OCI-LY3 (cell line): ENCODE measurements at regions not wholly inside any gene's neighbourhood (a gene's known extent, or its start where the extent isn't known, plus 50 kb on each side); places are given as distances from the start of the nearest gene placed in this dataset.

Experiments
- H2AFZ ChIP-seq: fragments of 200-600, 300-600 bp; shearing (Covaris generic); 2 replicates; pipeline ENCODE4 v1.6.0; 2014; ENCODE audit warnings: antibody characterized with exemption, low read depth, low read length
- H3K27ac ChIP-seq: fragments of 200-600, 300-600 bp; sonication (generic); 2 replicates; pipeline ENCODE4 v1.5.1; 2014; ENCODE audit warnings: mild to moderate bottlenecking, low read length, moderate library complexity, mixed read lengths
- H3K27me3 ChIP-seq: fragments of 200-600, 300-600 bp; sonication (generic); 2 replicates; pipeline ENCODE4 v1.6.1; 2014; ENCODE audit warnings: low read depth, low read length, mixed read lengths
- H3K36me3 ChIP-seq: fragments of 200-600, 300-600 bp; sonication (generic); replicated peaks from 2 replicates; pipeline ENCODE3; 2014; ENCODE audit warnings: low read depth, low read length, mixed read lengths
- H3K4me1 ChIP-seq: fragments of 300-600, 200-600 bp; sonication (generic); 2 replicates; pipeline ENCODE4 v1.6.1; 2014; ENCODE audit warnings: low read length, mixed read lengths
- H3K4me2 ChIP-seq: fragments of 200-600, 300-600 bp; sonication (generic); 2 replicates; pipeline ENCODE4 v1.6.1; 2014; ENCODE audit warnings: low read length, mixed read lengths
- H3K4me3 ChIP-seq: fragments of 300-600, 200-600 bp; sonication (generic); 2 replicates; pipeline ENCODE4 v1.5.1; 2014; ENCODE audit warnings: antibody characterized with exemption, mild to moderate bottlenecking, low read length, moderate library complexity
- H3K79me2 ChIP-seq: fragments of 300-600, 200-600 bp; shearing (Covaris generic); 2 replicates; pipeline ENCODE4 v1.6.1; 2014; ENCODE audit warnings: mild to moderate bottlenecking, low read length, mixed read lengths
- H3K9ac ChIP-seq: fragments of 300-600, 200-600 bp; shearing (Covaris generic); 2 replicates; pipeline ENCODE4 v1.6.0; 2014; ENCODE audit warnings: mild to moderate bottlenecking, low read length, moderate library complexity
- H3K9me3 ChIP-seq: fragments of 200-600, 300-600 bp; shearing (Covaris generic); 2 replicates; pipeline ENCODE4 v1.6.1; 2014; ENCODE audit warnings: low read length, mixed read lengths; ENCODE audit not compliant: insufficient read depth
- H4K20me1 ChIP-seq: fragments of 200-600, 300-600 bp; sonication (generic); 2 replicates; pipeline ENCODE4 v1.6.1; 2016; ENCODE audit warnings: low read length, mixed read lengths; ENCODE audit not compliant: insufficient read depth
- EZH2phosphoT487 ChIP-seq: fragments of 200-600 bp; shearing (Covaris generic); IDR thresholded peaks from 2 replicates; pipeline ENCODE4 v1.6.1; 2018; ENCODE audit warnings: antibody characterized with exemption, mixed run types, low read depth
- TF ChIP-seq, protein P1 (sequence below): fragments of 200-600, 300-600 bp; sonication (generic); IDR thresholded peaks from 2 replicates; pipeline ENCODE4 v1.5.1; 2014; ENCODE audit warnings: antibody characterized with exemption, low read length, low read depth

DNA sequence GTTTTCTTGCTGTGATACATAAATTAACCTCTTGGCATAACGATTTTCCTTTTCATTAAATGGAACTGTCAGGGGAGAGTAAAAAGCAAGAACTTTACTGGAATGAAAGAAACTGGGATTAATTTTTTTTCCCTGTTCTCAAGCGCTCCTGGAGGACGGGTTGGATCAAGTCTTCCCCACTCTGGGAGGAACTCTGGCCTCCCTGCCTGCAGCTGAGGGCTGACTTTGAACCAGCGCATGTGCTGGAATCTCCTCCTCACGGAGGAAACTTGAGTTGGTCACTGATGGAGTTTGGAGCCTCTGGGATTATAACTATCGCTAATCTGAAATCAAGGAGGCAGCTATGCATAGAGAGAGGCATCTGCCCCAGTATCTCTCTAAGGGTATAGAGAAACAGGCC, 406.4 kb upstream of the TMEM132C start:
- TF ChIP-seq, protein P1, sequence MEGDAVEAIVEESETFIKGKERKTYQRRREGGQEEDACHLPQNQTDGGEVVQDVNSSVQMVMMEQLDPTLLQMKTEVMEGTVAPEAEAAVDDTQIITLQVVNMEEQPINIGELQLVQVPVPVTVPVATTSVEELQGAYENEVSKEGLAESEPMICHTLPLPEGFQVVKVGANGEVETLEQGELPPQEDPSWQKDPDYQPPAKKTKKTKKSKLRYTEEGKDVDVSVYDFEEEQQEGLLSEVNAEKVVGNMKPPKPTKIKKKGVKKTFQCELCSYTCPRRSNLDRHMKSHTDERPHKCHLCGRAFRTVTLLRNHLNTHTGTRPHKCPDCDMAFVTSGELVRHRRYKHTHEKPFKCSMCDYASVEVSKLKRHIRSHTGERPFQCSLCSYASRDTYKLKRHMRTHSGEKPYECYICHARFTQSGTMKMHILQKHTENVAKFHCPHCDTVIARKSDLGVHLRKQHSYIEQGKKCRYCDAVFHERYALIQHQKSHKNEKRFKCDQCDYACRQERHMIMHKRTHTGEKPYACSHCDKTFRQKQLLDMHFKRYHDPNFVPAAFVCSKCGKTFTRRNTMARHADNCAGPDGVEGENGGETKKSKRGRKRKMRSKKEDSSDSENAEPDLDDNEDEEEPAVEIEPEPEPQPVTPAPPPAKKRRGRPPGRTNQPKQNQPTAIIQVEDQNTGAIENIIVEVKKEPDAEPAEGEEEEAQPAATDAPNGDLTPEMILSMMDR = no peak
- TF ChIP-seq EZH2phosphoT487 = no peak
- Histone ChIP-seq H4K20me1 (no peaks in the 10 kb centered on the region), H2AFZ (no peak overlapping the region), H3K4me1 (no peaks in the 10 kb centered on the region), H3K4me2 (no peak overlapping the region), H3K4me3 (no peak overlapping the region), H3K9me3 (no peaks in the 10 kb centered on the region), H3K27me3 (no peaks in the 10 kb centered on the region), H3K36me3 (no peaks in the 10 kb centered on the region), H3K79me2 (no peaks in the 10 kb centered on the region), H3K27ac (no peak overlapping the region), H3K9ac (no peak overlapping the region)

DNA sequence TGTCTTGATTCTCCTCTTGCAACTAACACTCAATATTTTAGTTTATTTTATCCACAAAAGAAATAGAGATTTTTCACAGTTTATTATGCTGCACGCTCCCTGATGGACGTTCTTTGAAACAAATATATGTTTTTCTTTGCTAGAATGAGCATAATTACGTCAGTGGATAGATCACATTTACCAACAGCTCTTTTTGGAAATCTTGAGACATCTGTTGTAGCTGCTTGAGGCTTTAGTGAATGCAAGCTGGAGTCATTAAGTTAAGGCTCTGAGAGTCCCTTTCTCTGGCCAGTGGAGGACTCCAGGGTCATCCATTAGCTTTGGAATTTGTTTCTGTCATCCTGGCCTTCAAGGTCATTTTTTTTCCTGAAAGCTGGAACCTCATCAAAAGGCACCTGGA, 405.6 kb upstream of the TMEM132C start:
- H3K4me2 ChIP-seq = no peak overlapping the region

DNA sequence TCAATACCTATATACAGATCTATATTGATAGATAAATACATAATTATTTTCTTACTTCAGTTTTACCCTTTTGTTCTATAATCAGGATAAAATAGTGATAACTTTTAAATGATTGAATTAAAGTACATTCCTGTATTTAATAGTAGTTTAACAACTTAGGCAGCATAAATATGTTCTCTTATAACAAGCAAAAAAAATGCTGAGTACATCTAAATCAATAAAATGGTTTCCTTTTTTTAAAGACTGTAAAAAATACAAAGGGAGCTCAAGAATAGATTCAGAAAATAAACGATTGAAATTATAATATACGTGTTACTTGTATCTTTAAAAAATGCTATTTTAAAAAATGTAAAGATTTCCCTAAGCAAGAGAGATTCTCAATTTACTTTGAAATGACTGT, 393.7 kb upstream of the TMEM132C start:
- Histone ChIP-seq H3K9me3 (no peaks in the 10 kb centered on the region), H3K27ac (no peak overlapping the region), H3K36me3 (no peaks in the 10 kb centered on the region), H2AFZ (no peak overlapping the region), H3K4me3 (no peak overlapping the region), H3K27me3 (no peaks in the 10 kb centered on the region), H3K4me2 (no peak overlapping the region), H3K9ac (no peak overlapping the region), H4K20me1 (no peaks in the 10 kb centered on the region), H3K79me2 (no peaks in the 10 kb centered on the region), H3K4me1 (no peaks in the 10 kb centered on the region)
- no peak for TF ChIP-seq EZH2phosphoT487
- TF ChIP-seq, protein P1 = no peak

More for the DNA sequence above, 405.6 kb upstream of the TMEM132C start:
- Histone ChIP-seq H3K27me3 (no peaks in the 10 kb centered on the region), H3K4me1 (no peaks in the 10 kb centered on the region), H3K27ac (no peak overlapping the region), H3K4me3 (no peak overlapping the region), H4K20me1 (no peaks in the 10 kb centered on the region), H3K9ac (no peak overlapping the region), H3K79me2 (no peaks in the 10 kb centered on the region), H3K9me3 (no peaks in the 10 kb centered on the region), H2AFZ (no peak overlapping the region), H3K36me3 (no peaks in the 10 kb centered on the region)
- TF ChIP-seq, protein P1 = no peak
- TF ChIP-seq EZH2phosphoT487 = no peak

DNA sequence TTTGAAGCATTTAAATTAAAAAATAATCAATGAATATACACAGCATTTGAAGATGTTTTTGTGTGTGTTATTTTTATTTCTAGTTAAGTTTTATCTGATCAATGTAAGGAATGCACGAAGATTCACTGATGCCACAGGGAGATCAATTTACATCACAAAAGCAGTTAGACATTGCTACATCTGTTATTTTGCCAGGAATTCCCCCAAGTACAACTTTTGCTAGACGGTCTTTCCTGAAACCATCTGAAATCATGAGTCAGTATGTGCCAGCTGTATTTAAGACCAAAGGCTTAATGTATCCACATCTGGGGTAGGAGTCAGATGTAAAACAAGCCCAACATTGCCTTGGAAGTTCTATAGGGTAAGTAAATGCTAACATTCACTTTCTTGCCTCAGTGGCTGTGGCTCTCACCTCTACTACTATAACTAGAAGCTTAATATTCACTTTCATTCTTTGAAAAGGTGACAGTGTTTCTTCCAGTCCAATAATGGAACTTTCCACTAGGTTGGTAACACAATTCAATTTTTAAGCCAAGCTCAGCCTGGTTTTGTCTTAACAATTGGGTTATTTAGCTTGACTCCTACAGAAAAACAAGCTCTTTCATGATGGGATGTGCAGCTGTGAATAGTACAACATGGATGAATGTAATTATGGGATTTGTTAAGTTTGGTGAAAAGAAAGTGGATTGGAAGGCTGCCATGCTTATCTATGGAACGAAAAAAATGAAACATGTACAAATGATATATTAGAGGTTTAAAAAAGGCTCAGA, 385.4 kb upstream of the TMEM132C start:
- Histone ChIP-seq H3K9me3 (no peaks in the 10 kb centered on the region), H3K4me3 (no peak overlapping the region), H3K27me3 (no peaks in the 10 kb centered on the region), H3K79me2 (no peaks in the 10 kb centered on the region), H3K36me3 (no peaks in the 10 kb centered on the region), H3K9ac (no peak overlapping the region), H2AFZ (no peak overlapping the region), H3K4me1 (no peaks in the 10 kb centered on the region), H3K27ac (no peak overlapping the region), H4K20me1 (no peaks in the 10 kb centered on the region), H3K4me2 (no peak overlapping the region)
- no peak for TF ChIP-seq EZH2phosphoT487
- TF ChIP-seq, protein P1 = no peak
